ENCODE measurements at regions not wholly inside any gene's neighbourhood (a gene's known extent, or its start where the extent isn't known, plus 50 kb on each side); places are given as distances from the start of the nearest gene placed in this dataset.

- H2AFZ ChIP-seq (ENCODE audit: low read depth, low read length, poor library complexity, severe bottlenecking): peak overlapping the region; percentile 3
- H3K4me2 ChIP-seq (ENCODE audit: low read length): peak overlapping the region; percentile 18; the same call in 1 of the 2 replicates
- no peaks in the 10 kb centered on the region for H3K79me2 ChIP-seq (ENCODE audit: insufficient read depth, low read length)
- no TSS peak for BruUV-seq (replicated peaks)
- RAD21 ChIA-PET (ENCODE audit: low non-redundant PET in 1 of 2, low total read pairs in 2 of 2, uncharacterized antibody in 2 of 2, unreplicated experiment in 2 of 2): interaction anchor here (1.0 to 1.4 kb wide), 2 partner anchors 239 to 240 kb away, joined by 4 to 7 read pairs; no protein-coding TSS in a partner anchor
- no peak overlapping the region for H3K27ac ChIP-seq (ENCODE audit: low read depth, low read length)
- ATAC-seq (peak; percentile 59), DNase-seq (ENCODE audit: low read depth, low spot score) (peak; percentile 35)
- H3K9ac ChIP-seq (ENCODE audit: low read length): no peak overlapping the region
- TF ChIP-seq CEBPB (IDR thresholded peaks at IDR 0.05; ENCODE audit: low read depth) (0 out of 2 replicates have a peak, but pooled peaks have one; percentile 18), CTCF (IDR thresholded peaks at IDR 0.05 in 2 of 3, conservative IDR thresholded peaks at IDR 0.05 in 1 of 3; ENCODE audit: borderline replicate concordance in 1 of 3, insufficient read depth in 1 of 3, low read depth in 2 of 3, low read length in 2 of 3) (peak; percentile 49 to 75 (median 73); a peak in 5 of 6 replicates), ELF1 (IDR thresholded peaks at IDR 0.05; ENCODE audit: borderline replicate concordance, low read depth) (no peak), CBX3 (IDR thresholded peaks at IDR 0.05; ENCODE audit: low read depth) (peak; percentile 15; the same call in 1 of the 2 replicates), EZH2 (IDR thresholded peaks at IDR 0.05) (no peak), RAD21 (IDR thresholded peaks at IDR 0.05; ENCODE audit: low read depth) (peak; percentile 43)
- intact Hi-C loops (cut with micrococcal nuclease): loop anchor here (1.0 to 10.0 kb wide), 5 partner anchors 288 to 587 kb away; partner anchors contain the start of genes ATP8A1 and SLC30A9
- POLR2A ChIA-PET: no interaction called here
- CTCF ChIA-PET: interaction anchor here (0.9 to 1.5 kb wide), 8 partner anchors 13 to 367 kb away, joined by 3 to 14 read pairs (median 3); no protein-coding TSS in a partner anchor
- peaks cover 0 to 7% of the 10 kb centered on the region in 2 experiments; a peak in 1 of 4 replicates for H3K4me1 ChIP-seq (ENCODE audit: control insufficient read depth in 1 of 2, insufficient read depth in 2 of 2, low read length in 2 of 2)
- H3K9me3 ChIP-seq (ENCODE audit: control insufficient read depth in 1 of 2, insufficient read depth in 1 of 2, low read depth in 1 of 2, low read length in 2 of 2): no peaks in the 10 kb centered on the region
- no peaks in the 10 kb centered on the region for H3K9me2 ChIP-seq (ENCODE audit: insufficient read depth)
- H3K27me3 ChIP-seq (ENCODE audit: insufficient read depth, low read length): no peaks in the 10 kb centered on the region
- H3K36me3 ChIP-seq (ENCODE audit: control insufficient read depth in 1 of 2, insufficient read depth in 2 of 2, low read length in 2 of 2): no peaks in the 10 kb centered on the region
- no peak overlapping the region for H3K4me3 ChIP-seq (replicated peaks in 1 of 2; ENCODE audit: low read depth in 1 of 2, low read length in 2 of 2)
- no peaks in the 10 kb centered on the region for H4K20me1 ChIP-seq (ENCODE audit: insufficient read depth)
Observed at GRCh38 chr4:42280327-42281095, 116.8 kb upstream of the SHISA3 start.

All from HCT116 (cell line).